DOHH2 (cell line): ENCODE measurements at regions not wholly inside any gene's neighbourhood (a gene's known extent, or its start where the extent isn't known, plus 50 kb on each side); places are given as distances from the start of the nearest gene placed in this dataset.
"Not testable (repeated sequence)": the region's sequence is repeated elsewhere in the genome, so short reads cannot be mapped to it uniquely, and the experiment has no call there.

Source experiments
- H3F3A ChIP-seq: fragments of 200-600 bp; sonication (generic), shearing (Covaris generic); 2 replicates; pipeline ENCODE4 v1.6.0; 2016; ENCODE audit warnings: antibody characterized with exemption, mild to moderate bottlenecking; ENCODE audit not compliant: control insufficient read depth, insufficient read depth
- H3K27ac ChIP-seq: fragments of 200-600 bp; sonication (generic); 2 replicates; pipeline ENCODE4 v1.5.1; 2014; ENCODE audit warnings: low read depth, mild to moderate bottlenecking, low read length, moderate library complexity
- H3K27me3 ChIP-seq: fragments of 200-600 bp; sonication (generic); 2 replicates; pipeline ENCODE4 v1.6.1; 2014; ENCODE audit warnings: mild to moderate bottlenecking, low read length, mixed read lengths; ENCODE audit not compliant: control insufficient read depth
- H3K36me3 ChIP-seq: fragments of 200-600 bp; sonication (generic); 2 replicates; pipeline ENCODE4 v1.6.1; 2014; ENCODE audit warnings: mild to moderate bottlenecking, low read length, moderate library complexity, mixed read lengths; ENCODE audit not compliant: control insufficient read depth
- H3K4me1 ChIP-seq: fragments of 200-600 bp; sonication (generic); 2 replicates; pipeline ENCODE4 v1.6.1; 2014; ENCODE audit warnings: mild to moderate bottlenecking, low read length, mixed read lengths; ENCODE audit not compliant: control insufficient read depth
- H3K4me2 ChIP-seq: fragments of 200-600 bp; sonication (generic); 2 replicates; pipeline ENCODE4 v1.6.0; 2014; ENCODE audit warnings: mild to moderate bottlenecking, low read length, moderate library complexity
- H3K4me3 ChIP-seq: fragments of 200-600 bp; sonication (generic); 2 replicates; pipeline ENCODE4 v1.5.1; 2014; ENCODE audit warnings: mild to moderate bottlenecking, low read length, mixed read lengths
- H3K79me2 ChIP-seq: fragments of 200-600 bp; sonication (generic); 2 replicates; pipeline ENCODE4 v1.6.1; 2014; ENCODE audit warnings: mild to moderate bottlenecking, low read length, mixed read lengths; ENCODE audit not compliant: control insufficient read depth
- H3K9me2 ChIP-seq: fragments of 200-600 bp; sonication (generic); replicated peaks from 2 replicates; pipeline ENCODE4 v1.6.1; 2014; ENCODE audit warnings: mild to moderate bottlenecking, low read length, mixed read lengths; ENCODE audit not compliant: control insufficient read depth
- H3K9me3 ChIP-seq: fragments of 200-600 bp; sonication (generic); 2 replicates; pipeline ENCODE4 v1.6.1; 2014; ENCODE audit warnings: antibody characterized with exemption, low read length, mixed read lengths; ENCODE audit not compliant: control insufficient read depth, insufficient read depth
- H4K20me1 ChIP-seq: fragments of 200-600 bp; sonication (generic); 2 replicates; pipeline ENCODE4 v1.6.0; 2014; ENCODE audit warnings: low read depth, mild to moderate bottlenecking, antibody characterized with exemption, low read length, moderate library complexity; ENCODE audit not compliant: control insufficient read depth, insufficient read depth
- EZH2phosphoT487 ChIP-seq: fragments of 200-600 bp; sonication (generic); IDR thresholded peaks from 2 replicates; pipeline ENCODE4 v1.6.1; 2017; ENCODE audit warnings: borderline replicate concordance, mild to moderate bottlenecking, antibody characterized with exemption, low read length, moderate library complexity, mixed read lengths
- TF ChIP-seq, protein P1 (sequence below): fragments of 200-600 bp; sonication (generic); IDR thresholded peaks from one replicate; pipeline ENCODE4 v1.5.1; 2014; ENCODE audit warnings: antibody characterized with exemption, mild to moderate bottlenecking, low read depth, low read length; ENCODE audit not compliant: poor library complexity, severe bottlenecking

DNA sequence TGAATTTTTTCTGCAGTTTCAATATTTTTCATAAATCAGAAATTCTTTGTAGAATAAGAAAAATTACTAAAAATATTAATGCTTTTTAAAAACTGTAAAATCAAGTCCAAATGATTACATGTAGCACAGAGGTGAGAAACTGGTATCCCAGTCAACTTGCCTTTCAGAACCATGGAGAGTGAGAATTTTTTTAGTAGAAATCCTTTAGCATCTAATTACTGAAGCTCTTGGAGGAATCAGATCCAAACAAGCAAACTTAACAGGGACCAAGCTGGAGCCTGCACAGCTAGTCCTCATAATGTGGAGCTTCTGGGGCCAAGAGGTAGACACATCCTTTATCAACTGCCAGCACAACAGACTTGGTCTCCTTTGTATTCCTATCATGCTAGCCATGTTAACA lies 724.5 kb downstream of the TFAP2A start:
- Histone ChIP-seq H4K20me1 (no peaks in the 10 kb centered on the region), H3K4me2 (no peak overlapping the region), H3K27ac (no peak overlapping the region), H3K4me1 (no peaks in the 10 kb centered on the region), H3K9me2 (no peaks in the 10 kb centered on the region), H3K36me3 (no peaks in the 10 kb centered on the region), H3K9me3 (no peaks in the 10 kb centered on the region), H3K27me3 (no peaks in the 10 kb centered on the region), H3F3A (no peaks in the 10 kb centered on the region), H3K79me2 (no peaks in the 10 kb centered on the region), H3K4me3 (no peak overlapping the region)
- TF ChIP-seq, protein P1, sequence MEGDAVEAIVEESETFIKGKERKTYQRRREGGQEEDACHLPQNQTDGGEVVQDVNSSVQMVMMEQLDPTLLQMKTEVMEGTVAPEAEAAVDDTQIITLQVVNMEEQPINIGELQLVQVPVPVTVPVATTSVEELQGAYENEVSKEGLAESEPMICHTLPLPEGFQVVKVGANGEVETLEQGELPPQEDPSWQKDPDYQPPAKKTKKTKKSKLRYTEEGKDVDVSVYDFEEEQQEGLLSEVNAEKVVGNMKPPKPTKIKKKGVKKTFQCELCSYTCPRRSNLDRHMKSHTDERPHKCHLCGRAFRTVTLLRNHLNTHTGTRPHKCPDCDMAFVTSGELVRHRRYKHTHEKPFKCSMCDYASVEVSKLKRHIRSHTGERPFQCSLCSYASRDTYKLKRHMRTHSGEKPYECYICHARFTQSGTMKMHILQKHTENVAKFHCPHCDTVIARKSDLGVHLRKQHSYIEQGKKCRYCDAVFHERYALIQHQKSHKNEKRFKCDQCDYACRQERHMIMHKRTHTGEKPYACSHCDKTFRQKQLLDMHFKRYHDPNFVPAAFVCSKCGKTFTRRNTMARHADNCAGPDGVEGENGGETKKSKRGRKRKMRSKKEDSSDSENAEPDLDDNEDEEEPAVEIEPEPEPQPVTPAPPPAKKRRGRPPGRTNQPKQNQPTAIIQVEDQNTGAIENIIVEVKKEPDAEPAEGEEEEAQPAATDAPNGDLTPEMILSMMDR = no peak
- no peak for TF ChIP-seq EZH2phosphoT487

GRCh38 chr6:9680727-9681126 lies 734.1 kb downstream of the TFAP2A start:
- H3F3A ChIP-seq, H3K4me1 ChIP-seq, H4K20me1 ChIP-seq, H3K27me3 ChIP-seq, H3K9me2 ChIP-seq, H3K79me2 ChIP-seq, H3K4me2 ChIP-seq, H3K36me3 ChIP-seq, H3K9me3 ChIP-seq, H3K27ac ChIP-seq, H3K4me3 ChIP-seq: not testable (repeated sequence)

DNA sequence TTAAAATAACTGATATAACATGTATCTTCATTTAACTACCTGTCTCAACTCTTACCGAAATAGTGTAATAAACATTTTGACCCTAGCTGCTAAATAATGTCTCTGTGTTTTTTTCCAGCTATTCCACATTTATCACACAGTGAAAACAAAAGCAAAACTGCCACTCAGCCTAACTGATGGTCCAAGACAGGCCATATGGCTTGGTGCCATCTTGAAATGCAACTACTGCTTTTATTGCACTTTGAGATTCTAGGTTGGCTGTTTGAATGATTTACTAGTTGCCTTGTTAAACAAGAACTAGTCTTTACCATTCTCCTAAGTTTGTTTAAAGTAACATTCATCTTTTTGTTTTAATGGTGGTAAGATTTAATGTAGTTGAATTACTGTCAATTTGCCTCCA lies 739.8 kb downstream of the TFAP2A start:
- no peak for TF ChIP-seq EZH2phosphoT487
- TF ChIP-seq, protein P1 = no peak
- Histone ChIP-seq H4K20me1 (no peaks in the 10 kb centered on the region), H3K79me2 (no peaks in the 10 kb centered on the region), H3K9me2 (no peaks in the 10 kb centered on the region), H3K4me3 (no peak overlapping the region), H3K4me2 (no peak overlapping the region), H3F3A (no peaks in the 10 kb centered on the region), H3K9me3 (no peaks in the 10 kb centered on the region), H3K27me3 (no peaks in the 10 kb centered on the region), H3K4me1 (no peaks in the 10 kb centered on the region), H3K36me3 (no peaks in the 10 kb centered on the region), H3K27ac (no peak overlapping the region)

GRCh38 chr6:9659848-9660247 lies 755.0 kb downstream of the TFAP2A start:
- H3K4me3 ChIP-seq = no peak overlapping the region
- H3K36me3 ChIP-seq = no peaks in the 10 kb centered on the region
- H3K79me2 ChIP-seq = no peaks in the 10 kb centered on the region
- H4K20me1 ChIP-seq = no peaks in the 10 kb centered on the region
- H3K27ac ChIP-seq = no peak overlapping the region
- no peaks in the 10 kb centered on the region for H3K9me2 ChIP-seq
- H3K9me3 ChIP-seq = no peaks in the 10 kb centered on the region
- no peak overlapping the region for H3K4me2 ChIP-seq
- TF ChIP-seq, protein P1 = no peak
- TF ChIP-seq EZH2phosphoT487 = no peak
- no peaks in the 10 kb centered on the region for H3K27me3 ChIP-seq
- no peaks in the 10 kb centered on the region for H3K4me1 ChIP-seq
- H3F3A ChIP-seq = no peaks in the 10 kb centered on the region
